Inferior parietal cortex (tissue), 1 donor: ENCODE measurements at regions not wholly inside any gene's neighbourhood (a gene's known extent, or its start where the extent isn't known, plus 50 kb on each side); places are given as distances from the start of the nearest gene placed in this dataset.
"Not testable (repeated sequence)": the region's sequence is repeated elsewhere in the genome, so short reads cannot be mapped to it uniquely, and the experiment has no call there.

Experiments used
- DNase-seq: peaks from one replicate; pipeline ENCODE4 v3.0.0-alpha.2; 2016; ENCODE audit errors: extremely low spot score

- DNase-seq: no peak
Measured at GRCh38 chr15:55126111-55126510, 70.6 kb downstream of the RSL24D1 start.

- DNase-seq: no peak
Measured at GRCh38 chr15:55124616-55125015, 72.1 kb downstream of the RSL24D1 start.

- no peak for DNase-seq
Measured at GRCh38 chr15:55118344-55118870, 78.3 kb downstream of the RSL24D1 start.

- no peak for DNase-seq
Measured at GRCh38 chr15:55116636-55117035, 80.1 kb downstream of the RSL24D1 start.

GRCh38 chr15:55113736-55114135 lies 83.0 kb downstream of the RSL24D1 start:
- no peak for DNase-seq

GRCh38 chr15:55112706-55113105 lies 84.0 kb downstream of the RSL24D1 start:
- no peak for DNase-seq

- no peak for DNase-seq
Measured at GRCh38 chr15:55110446-55110845, 86.3 kb downstream of the RSL24D1 start.

- DNase-seq: peak; percentile 66
Measured at GRCh38 chr15:55108858-55109518, 87.8 kb downstream of the RSL24D1 start.

- peak; percentile 22 for DNase-seq
Measured at GRCh38 chr15:55108448-55108847, 88.3 kb downstream of the RSL24D1 start.

GRCh38 chr15:55106155-55106554 lies 90.6 kb downstream of the RSL24D1 start:
- no peak for DNase-seq

GRCh38 chr15:55094136-55094535 lies 102.6 kb downstream of the RSL24D1 start:
- DNase-seq: peak; percentile 39

GRCh38 chr15:55088207-55088606 lies 108.5 kb downstream of the RSL24D1 start:
- no peak for DNase-seq

GRCh38 chr15:55084673-55085072 lies 112.1 kb downstream of the RSL24D1 start:
- no peak for DNase-seq

- no peak for DNase-seq
Measured at GRCh38 chr15:55084216-55084615, 112.5 kb downstream of the RSL24D1 start.

GRCh38 chr15:55077052-55077451 lies 119.7 kb downstream of the RSL24D1 start:
- not testable (repeated sequence) for DNase-seq

GRCh38 chr15:55074431-55074830 lies 122.3 kb downstream of the RSL24D1 start:
- DNase-seq: no peak

GRCh38 chr15:55063970-55064369 lies 132.8 kb downstream of the RSL24D1 start:
- not testable (repeated sequence) for DNase-seq

- no peak for DNase-seq
Measured at GRCh38 chr15:55060836-55061235, 135.9 kb downstream of the RSL24D1 start.

GRCh38 chr15:55056500-55056899 lies 140.2 kb downstream of the RSL24D1 start:
- no peak for DNase-seq

GRCh38 chr15:55044162-55044561 lies 152.6 kb downstream of the RSL24D1 start:
- DNase-seq: no peak

GRCh38 chr15:55037071-55037470 lies 159.7 kb downstream of the RSL24D1 start:
- DNase-seq: no peak

GRCh38 chr15:55035749-55036148 lies 161.0 kb downstream of the RSL24D1 start:
- DNase-seq: no peak

- DNase-seq: no peak
Measured at GRCh38 chr15:55033574-55033973, 163.2 kb downstream of the RSL24D1 start.

- no peak for DNase-seq
Measured at GRCh38 chr15:55031727-55032126, 165.0 kb downstream of the RSL24D1 start.
